Astrocyte (in vitro differentiated cells and primary cell): ENCODE measurements at regions not wholly inside any gene's neighbourhood (a gene's known extent, or its start where the extent isn't known, plus 50 kb on each side); places are given as distances from the start of the nearest gene placed in this dataset.

ENCODE experiments used
- DNase-seq: peaks from one replicate; pipeline ENCODE4 v3.0.0-alpha.2; 2010; ENCODE audit warnings: low read depth
- FAIRE-seq: peaks from 2 replicates; lab custom pipeline; 2011; peaks lifted over from hg19 to GRCh38; lab: Jason Lieb, UNC
- H2AFZ ChIP-seq: 2 replicates; pipeline ENCODE4 v1.6.0; 2012; ENCODE audit warnings: low read depth, low read length, inconsistent platforms
- H3K27ac ChIP-seq: 2 replicates; pipeline ENCODE4 v1.5.1; 2011; ENCODE audit warnings: low read depth, low read length, inconsistent platforms
- H3K27me3 ChIP-seq: 2 replicates; pipeline ENCODE4 v1.6.0; 2011; ENCODE audit warnings: low read length, inconsistent platforms; ENCODE audit not compliant: insufficient read depth
- H3K36me3 ChIP-seq: 2 replicates; pipeline ENCODE4 v1.5.1; 2011; ENCODE audit warnings: low read length, inconsistent platforms; ENCODE audit not compliant: insufficient read depth
- H3K4me1 ChIP-seq: 2 replicates; pipeline ENCODE4 v1.5.1; 2011; ENCODE audit warnings: low read length, inconsistent platforms; ENCODE audit not compliant: insufficient read depth
- H3K4me2 ChIP-seq: 2 replicates; pipeline ENCODE4 v1.6.0; 2012; ENCODE audit warnings: low read length, inconsistent platforms
- H3K4me3 ChIP-seq: 2 replicates; pipeline ENCODE4 v1.5.1; 2011; ENCODE audit warnings: low read depth, mild to moderate bottlenecking, low read length, inconsistent platforms; ENCODE audit not compliant: insufficient read depth
- H3K79me2 ChIP-seq: 2 replicates; pipeline ENCODE4 v1.6.0; 2012; ENCODE audit warnings: mild to moderate bottlenecking, low read length, inconsistent platforms; ENCODE audit not compliant: insufficient read depth
- H3K9ac ChIP-seq: 2 replicates; pipeline ENCODE4 v1.6.0; 2012; ENCODE audit warnings: mild to moderate bottlenecking, low read length, inconsistent platforms
- H3K9me3 ChIP-seq: 2 replicates; pipeline ENCODE4 v1.5.1; 2012; ENCODE audit warnings: low read depth, mild to moderate bottlenecking, low read length, inconsistent platforms; ENCODE audit not compliant: insufficient read depth
- H4K20me1 ChIP-seq: 2 replicates; pipeline ENCODE4 v1.6.0; 2012; ENCODE audit warnings: low read length, inconsistent platforms; ENCODE audit not compliant: insufficient read depth
- H3K27ac Mint-ChIP-seq: one replicate; pipeline ENCODE4 v1.8.0; 2021; ENCODE audit warnings: mild to moderate bottlenecking, mixed read lengths; ENCODE audit not compliant: unreplicated experiment
- H3K27me3 Mint-ChIP-seq: one replicate; pipeline ENCODE4 v1.8.0; 2021; ENCODE audit warnings: low read depth, mixed read lengths; ENCODE audit not compliant: unreplicated experiment
- H3K36me3 Mint-ChIP-seq: one replicate; pipeline ENCODE4 v1.8.0; 2021; ENCODE audit warnings: low read depth, mixed read lengths; ENCODE audit not compliant: unreplicated experiment
- H3K4me1 Mint-ChIP-seq: one replicate; pipeline ENCODE4 v1.8.0; 2021; ENCODE audit warnings: low read depth, mixed read lengths; ENCODE audit not compliant: unreplicated experiment
- H3K4me3 Mint-ChIP-seq: one replicate; pipeline ENCODE4 v1.8.0; 2021; ENCODE audit warnings: mild to moderate bottlenecking, moderate library complexity, mixed read lengths; ENCODE audit not compliant: unreplicated experiment
- H3K9me3 Mint-ChIP-seq: one replicate; pipeline ENCODE4 v1.8.0; 2021; ENCODE audit warnings: mild to moderate bottlenecking, mixed read lengths; ENCODE audit not compliant: unreplicated experiment
- CTCF ChIP-seq: IDR thresholded peaks from 2 replicates; pipeline ENCODE4 v1.5.1; 2011; ENCODE audit warnings: low read depth, mild to moderate bottlenecking, inconsistent platforms, low read length, moderate library complexity; ENCODE audit not compliant: insufficient read depth
- EZH2 ChIP-seq: IDR thresholded peaks from 2 replicates; pipeline ENCODE4 v1.6.1; 2012; ENCODE audit warnings: mild to moderate bottlenecking, low read length, inconsistent platforms; ENCODE audit not compliant: insufficient read depth

GRCh38 chr3:34837848-34838741 is 801.2 kb upstream of the ARPP21 start:
- peak overlapping the region; percentile 4 for H3K27ac ChIP-seq
- peaks cover 5% of the 10 kb centered on the region for H3K4me1 ChIP-seq
- no peak overlapping the region for H3K4me2 ChIP-seq
- DNase-seq = peak; percentile 6
- Mint-ChIP-seq H3K27me3 (no peaks in the 10 kb centered on the region), H3K27ac (peak overlapping the region; percentile 67), H3K36me3 (no peaks in the 10 kb centered on the region), H3K4me1 (peaks cover 18% of the 10 kb centered on the region), H3K9me3 (no peaks in the 10 kb centered on the region), H3K4me3 (no peak overlapping the region)
- H3K79me2 ChIP-seq = no peaks in the 10 kb centered on the region
- H3K27me3 ChIP-seq = no peaks in the 10 kb centered on the region
- no peaks in the 10 kb centered on the region for H4K20me1 ChIP-seq
- TF ChIP-seq EZH2 = no peak
- no peak for TF ChIP-seq CTCF
- no peaks in the 10 kb centered on the region for H3K36me3 ChIP-seq
- FAIRE-seq = no peak
- no peak overlapping the region for H2AFZ ChIP-seq
- H3K9ac ChIP-seq = no peak overlapping the region
- no peak overlapping the region for H3K4me3 ChIP-seq
- no peaks in the 10 kb centered on the region for H3K9me3 ChIP-seq

DNA sequence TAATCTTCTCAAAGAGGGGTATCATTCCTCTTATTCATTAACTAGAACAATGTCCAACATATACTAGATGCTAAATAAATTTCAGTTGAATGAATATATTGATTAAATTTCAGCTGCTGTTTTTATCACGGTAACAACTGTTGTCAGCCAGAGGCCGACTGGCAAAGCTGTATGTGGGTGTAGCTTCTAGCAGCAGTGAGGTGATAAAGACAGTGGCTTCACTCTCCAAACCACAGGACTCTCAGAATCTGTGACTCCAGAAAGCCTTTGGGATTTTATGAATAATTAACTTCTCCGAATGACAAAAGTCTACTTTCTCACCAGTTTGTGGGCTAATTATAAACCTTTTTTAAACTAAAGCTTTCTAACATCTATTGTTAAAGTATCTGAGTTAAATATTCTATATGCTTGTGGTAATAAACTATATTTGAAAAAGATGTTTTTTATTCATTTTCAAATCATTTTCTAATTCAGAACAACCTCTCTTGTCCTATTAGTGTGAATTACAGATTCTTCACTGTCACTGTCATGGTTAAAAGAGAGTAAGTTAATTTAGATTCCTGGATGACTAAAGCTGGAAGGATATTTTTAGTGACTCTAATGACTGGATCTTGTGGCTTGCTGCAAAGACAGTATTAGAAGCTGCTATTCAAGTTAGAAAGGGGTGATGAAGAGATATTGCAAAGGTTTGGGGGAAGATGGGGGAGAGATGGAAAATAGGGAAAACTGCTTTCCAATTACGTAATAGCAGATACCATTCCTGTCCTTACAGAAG is 796.4 kb upstream of the ARPP21 start:
- peaks cover 12% of the 10 kb centered on the region for H3K4me1 ChIP-seq
- no peaks in the 10 kb centered on the region for H4K20me1 ChIP-seq
- H3K4me2 ChIP-seq = peak overlapping the region; percentile 40
- no peaks in the 10 kb centered on the region for H3K36me3 Mint-ChIP-seq
- DNase-seq = peak; percentile 6
- no peak overlapping the region for H3K4me3 ChIP-seq
- TF ChIP-seq CTCF (no peak), EZH2 (no peak)
- no peaks in the 10 kb centered on the region for H3K79me2 ChIP-seq
- no peaks in the 10 kb centered on the region for H3K9me3 ChIP-seq
- peak overlapping the region; percentile 8 for H3K27ac ChIP-seq
- H3K9me3 Mint-ChIP-seq = no peaks in the 10 kb centered on the region
- H3K9ac ChIP-seq = no peak overlapping the region
- H3K4me1 Mint-ChIP-seq = peaks cover 37% of the 10 kb centered on the region
- no peak for FAIRE-seq
- H3K4me3 Mint-ChIP-seq = no peak overlapping the region
- H3K27me3 ChIP-seq = no peaks in the 10 kb centered on the region
- H2AFZ ChIP-seq = no peak overlapping the region
- no peaks in the 10 kb centered on the region for H3K36me3 ChIP-seq
- H3K27ac Mint-ChIP-seq = peak overlapping the region; percentile 90
- no peaks in the 10 kb centered on the region for H3K27me3 Mint-ChIP-seq
